GM10266 (cell line): ENCODE measurements at regions not wholly inside any gene's neighbourhood (a gene's known extent, or its start where the extent isn't known, plus 50 kb on each side); places are given as distances from the start of the nearest gene placed in this dataset.

Experiments used
- DNase-seq: peaks from one replicate; pipeline ENCODE4 v3.0.0; 2012; ENCODE audit errors: extremely low spot score
- TF ChIP-seq, protein P1 (sequence below): IDR thresholded peaks from 2 replicates; pipeline ENCODE4 v1.5.1; 2012; ENCODE audit warnings: mild to moderate bottlenecking, low read depth; ENCODE audit not compliant: control insufficient read depth, insufficient read depth; ENCODE audit errors: missing control alignments

DNA sequence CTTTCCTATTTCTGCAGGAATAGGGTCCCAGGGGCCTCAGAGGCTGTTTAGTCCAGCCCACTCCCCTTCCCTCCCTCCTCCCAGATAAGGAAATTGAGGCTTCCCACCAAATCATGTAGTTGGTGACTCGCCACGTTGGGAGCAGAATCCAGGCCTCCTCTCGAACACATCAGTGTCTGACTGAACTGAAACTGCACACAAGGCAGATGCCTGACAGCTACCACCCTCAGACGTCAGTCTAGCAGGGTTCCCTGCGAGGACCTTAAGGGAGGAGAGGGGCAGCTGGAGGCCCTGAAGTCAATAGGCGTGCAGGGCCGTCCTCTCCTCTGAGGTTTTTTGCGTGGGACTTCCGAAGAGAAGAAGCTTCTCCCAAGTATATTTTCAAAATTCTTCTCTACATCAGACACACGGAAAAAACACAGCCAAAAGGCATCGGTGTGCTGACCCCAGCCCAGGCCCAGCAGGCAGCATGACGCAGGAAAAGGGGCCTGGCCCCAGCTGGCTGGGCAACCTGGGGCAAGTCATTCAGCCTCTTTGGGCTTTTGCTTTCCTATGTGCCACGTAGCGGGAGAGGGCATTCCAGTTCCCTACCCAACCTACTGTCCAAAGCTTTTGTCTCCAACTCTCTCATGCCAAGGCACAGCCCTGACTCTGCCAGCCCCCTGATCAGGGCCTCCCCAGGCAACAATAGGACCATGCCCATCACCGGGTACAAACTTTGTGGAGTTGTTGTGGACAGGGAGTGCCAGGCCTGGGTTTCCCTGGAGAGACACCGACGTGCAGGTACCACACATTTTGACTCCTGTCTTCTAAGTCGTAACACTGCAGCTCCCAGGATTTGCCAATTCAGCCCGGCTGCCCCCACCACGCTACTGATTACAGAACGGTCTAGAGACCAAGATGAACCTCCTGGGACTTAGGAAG, 283.1 kb downstream of the XXYLT1 start:
- TF ChIP-seq, protein P1, sequence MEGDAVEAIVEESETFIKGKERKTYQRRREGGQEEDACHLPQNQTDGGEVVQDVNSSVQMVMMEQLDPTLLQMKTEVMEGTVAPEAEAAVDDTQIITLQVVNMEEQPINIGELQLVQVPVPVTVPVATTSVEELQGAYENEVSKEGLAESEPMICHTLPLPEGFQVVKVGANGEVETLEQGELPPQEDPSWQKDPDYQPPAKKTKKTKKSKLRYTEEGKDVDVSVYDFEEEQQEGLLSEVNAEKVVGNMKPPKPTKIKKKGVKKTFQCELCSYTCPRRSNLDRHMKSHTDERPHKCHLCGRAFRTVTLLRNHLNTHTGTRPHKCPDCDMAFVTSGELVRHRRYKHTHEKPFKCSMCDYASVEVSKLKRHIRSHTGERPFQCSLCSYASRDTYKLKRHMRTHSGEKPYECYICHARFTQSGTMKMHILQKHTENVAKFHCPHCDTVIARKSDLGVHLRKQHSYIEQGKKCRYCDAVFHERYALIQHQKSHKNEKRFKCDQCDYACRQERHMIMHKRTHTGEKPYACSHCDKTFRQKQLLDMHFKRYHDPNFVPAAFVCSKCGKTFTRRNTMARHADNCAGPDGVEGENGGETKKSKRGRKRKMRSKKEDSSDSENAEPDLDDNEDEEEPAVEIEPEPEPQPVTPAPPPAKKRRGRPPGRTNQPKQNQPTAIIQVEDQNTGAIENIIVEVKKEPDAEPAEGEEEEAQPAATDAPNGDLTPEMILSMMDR, result no peak
- DNase-seq, result no peak

DNA sequence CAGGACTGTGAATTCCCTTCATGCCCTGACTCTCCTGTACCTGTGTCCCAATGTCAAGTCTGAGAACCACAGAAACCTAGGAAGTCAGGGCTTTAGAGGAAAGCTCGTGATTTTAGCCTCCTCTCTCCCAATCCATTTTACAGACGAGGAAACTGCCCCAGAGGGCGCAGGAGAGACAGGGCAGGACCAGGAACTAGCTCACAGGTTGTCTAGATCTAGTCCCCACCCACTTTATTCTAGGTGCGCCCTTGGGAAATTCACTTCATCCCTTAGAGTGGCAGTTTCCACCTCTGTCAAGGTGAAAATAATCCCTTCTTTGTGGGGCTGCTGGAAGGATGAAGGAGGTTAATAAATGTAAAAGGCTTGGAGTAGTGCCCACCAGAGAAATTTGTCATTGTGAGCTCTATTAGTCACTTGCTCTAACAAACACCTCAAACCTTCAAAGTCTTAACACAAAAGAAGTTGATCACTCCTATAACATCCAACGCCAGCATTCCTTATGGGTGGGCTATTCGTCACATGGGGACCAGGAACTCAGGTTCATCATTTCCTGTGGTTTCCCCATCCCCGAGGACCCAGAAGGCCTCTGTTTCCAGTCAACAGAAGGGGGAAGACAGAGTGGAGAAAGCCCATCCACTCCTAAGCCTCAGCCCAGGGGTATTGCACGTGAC, 282.3 kb downstream of the XXYLT1 start:
- TF ChIP-seq, protein P1, result no peak
- no peak for DNase-seq

GRCh38 chr3:194989241-194989640, 281.7 kb downstream of the XXYLT1 start:
- no peak for DNase-seq
- TF ChIP-seq, protein P1, result no peak

- TF ChIP-seq, protein P1, result no peak
- DNase-seq, result no peak
Observed at GRCh38 chr3:194990454-194991337, 280.3 kb downstream of the XXYLT1 start.

- DNase-seq, result no peak
- TF ChIP-seq, protein P1, result no peak
Observed at GRCh38 chr3:194991338-194991654, 279.7 kb downstream of the XXYLT1 start.

- TF ChIP-seq, protein P1, result no peak
- no peak for DNase-seq
Observed at GRCh38 chr3:194993896-194994295, 277.1 kb downstream of the XXYLT1 start.
